VCaP (cell line): ENCODE measurements at regions not wholly inside any gene's neighbourhood (a gene's known extent, or its start where the extent isn't known, plus 50 kb on each side); places are given as distances from the start of the nearest gene placed in this dataset.

Experiments
- H3K27ac ChIP-seq: fragments of 450-650 bp; 2 replicates; pipeline ENCODE4 v1.5.1; 2017
- TF ChIP-seq, protein P1 (sequence below): fragments of 450-650 bp; conservative IDR thresholded peaks from 2 replicates; pipeline ENCODE4 v1.5.1; 2017; ENCODE audit warnings: mild to moderate bottlenecking, moderate library complexity

- no peak overlapping the region for H3K27ac ChIP-seq
- TF ChIP-seq, protein P1, sequence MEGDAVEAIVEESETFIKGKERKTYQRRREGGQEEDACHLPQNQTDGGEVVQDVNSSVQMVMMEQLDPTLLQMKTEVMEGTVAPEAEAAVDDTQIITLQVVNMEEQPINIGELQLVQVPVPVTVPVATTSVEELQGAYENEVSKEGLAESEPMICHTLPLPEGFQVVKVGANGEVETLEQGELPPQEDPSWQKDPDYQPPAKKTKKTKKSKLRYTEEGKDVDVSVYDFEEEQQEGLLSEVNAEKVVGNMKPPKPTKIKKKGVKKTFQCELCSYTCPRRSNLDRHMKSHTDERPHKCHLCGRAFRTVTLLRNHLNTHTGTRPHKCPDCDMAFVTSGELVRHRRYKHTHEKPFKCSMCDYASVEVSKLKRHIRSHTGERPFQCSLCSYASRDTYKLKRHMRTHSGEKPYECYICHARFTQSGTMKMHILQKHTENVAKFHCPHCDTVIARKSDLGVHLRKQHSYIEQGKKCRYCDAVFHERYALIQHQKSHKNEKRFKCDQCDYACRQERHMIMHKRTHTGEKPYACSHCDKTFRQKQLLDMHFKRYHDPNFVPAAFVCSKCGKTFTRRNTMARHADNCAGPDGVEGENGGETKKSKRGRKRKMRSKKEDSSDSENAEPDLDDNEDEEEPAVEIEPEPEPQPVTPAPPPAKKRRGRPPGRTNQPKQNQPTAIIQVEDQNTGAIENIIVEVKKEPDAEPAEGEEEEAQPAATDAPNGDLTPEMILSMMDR = peak; percentile 85
Observed at GRCh38 chr11:31870609-31871309, 59.6 kb upstream of the PAX6 start.

DNA sequence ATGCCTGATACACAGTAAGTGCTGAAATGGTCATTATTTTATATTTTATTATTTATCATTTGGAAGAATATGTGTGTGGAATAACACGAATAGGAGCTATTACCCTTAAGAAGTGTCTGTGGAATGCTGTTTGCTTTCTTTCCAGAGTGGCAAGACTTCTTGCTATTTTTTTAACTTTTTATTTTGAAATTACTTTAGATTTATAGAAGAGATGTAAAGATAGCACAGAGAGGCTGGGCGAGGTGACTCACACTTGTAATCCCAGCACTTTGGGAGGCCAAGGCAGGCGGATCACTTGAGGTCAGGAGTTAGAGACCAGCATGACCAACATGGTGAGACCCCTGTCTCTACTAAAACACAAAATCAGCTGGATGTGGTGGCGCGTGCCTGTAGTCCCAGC lies 58.9 kb upstream of the PAX6 start:
- TF ChIP-seq, protein P1 = no peak
- no peak overlapping the region for H3K27ac ChIP-seq

DNA sequence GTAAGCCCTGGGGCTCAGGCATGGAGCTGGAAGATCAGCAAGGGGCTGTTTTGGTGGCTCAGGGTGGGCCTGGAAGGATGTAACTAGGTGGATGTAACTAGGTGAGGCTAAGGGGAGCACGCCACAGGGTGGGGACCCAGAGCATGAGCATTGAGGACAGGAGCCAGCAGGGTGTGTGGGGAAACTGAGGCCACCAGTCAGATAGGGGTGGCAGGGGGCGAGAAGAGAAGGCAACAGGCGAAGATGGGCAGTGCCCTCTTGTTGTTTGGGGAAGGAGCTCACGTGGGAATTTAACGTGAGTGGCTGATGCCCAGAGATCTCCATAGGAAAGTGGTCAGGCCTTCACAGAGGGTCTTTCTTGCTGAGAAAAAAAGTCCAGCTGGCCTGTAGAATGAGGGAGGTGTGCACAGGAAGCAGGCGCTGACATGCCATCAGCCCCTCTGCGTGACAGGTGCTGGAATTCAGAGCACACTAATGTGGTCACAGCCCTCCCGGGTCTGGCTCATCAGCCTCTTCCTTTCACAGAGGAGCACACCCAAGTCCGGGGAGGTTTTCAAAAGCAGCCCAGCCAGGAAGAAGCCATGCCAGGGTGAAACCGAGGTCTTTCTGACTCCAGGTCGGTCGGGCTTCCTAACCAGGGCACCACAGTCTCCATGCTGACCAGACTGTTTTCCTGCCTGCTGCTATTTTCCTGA lies 54.6 kb upstream of the PAX6 start:
- H3K27ac ChIP-seq = no peak overlapping the region
- TF ChIP-seq, protein P1 = no peak

DNA sequence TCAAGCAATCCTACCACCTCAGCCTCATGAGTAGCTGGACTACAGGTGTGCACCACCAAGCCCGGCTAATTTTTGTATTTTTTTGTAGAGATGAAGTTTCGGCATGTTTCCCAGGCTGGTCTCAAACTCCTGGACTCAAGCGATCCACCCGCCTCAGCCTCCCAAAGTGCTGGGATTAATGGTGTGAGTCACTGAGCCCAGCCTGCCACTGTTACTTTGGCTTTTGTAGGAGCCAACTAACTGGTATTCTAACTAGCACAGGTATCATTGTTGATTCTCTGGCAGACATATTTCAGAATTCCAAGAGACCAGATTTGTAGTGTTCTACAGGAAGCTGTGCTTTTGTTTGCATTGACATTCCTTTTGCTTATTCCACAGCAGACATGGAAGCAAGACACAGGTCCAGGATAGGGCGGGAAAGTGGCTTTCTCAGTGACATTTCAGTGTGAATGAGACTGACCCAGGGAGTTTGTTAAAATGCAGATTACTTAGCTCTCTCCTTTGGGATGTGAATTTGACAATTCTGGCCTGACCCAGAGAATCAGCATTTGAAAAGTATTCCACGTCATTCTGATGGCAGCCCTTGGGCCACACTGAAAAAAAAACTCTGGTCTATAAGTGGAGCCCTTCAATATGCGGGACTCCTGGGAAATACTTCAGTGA lies 52.2 kb upstream of the PAX6 start:
- TF ChIP-seq, protein P1 = no peak
- no peak overlapping the region for H3K27ac ChIP-seq

GRCh38 chr11:31861011-31861410 lies 49.9 kb upstream of the PAX6 start:
- TF ChIP-seq, protein P1 = no peak
- no peak overlapping the region for H3K27ac ChIP-seq
